ENCODE measurements at regions not wholly inside any gene's neighbourhood (a gene's known extent, or its start where the extent isn't known, plus 50 kb on each side); places are given as distances from the start of the nearest gene placed in this dataset.

DNA sequence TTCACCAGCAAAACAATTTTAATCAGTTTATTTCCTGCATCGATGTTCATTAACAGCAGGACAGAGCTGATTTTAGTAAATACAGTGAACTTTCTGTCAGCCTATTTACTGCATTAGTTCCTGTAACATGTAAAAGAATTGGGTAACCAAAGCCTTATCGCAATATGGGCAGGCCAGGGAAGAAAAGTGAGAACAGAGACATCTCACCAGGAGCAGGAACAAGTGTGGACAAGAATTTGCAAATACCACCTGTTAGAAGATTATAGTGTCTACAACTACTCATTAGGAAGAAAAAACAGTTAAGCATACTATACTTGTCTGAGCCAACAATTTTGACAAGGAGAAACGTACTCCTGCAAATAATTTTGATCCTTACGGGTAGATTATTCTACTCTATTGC lies 1293.9 kb downstream of the PLA2G4A start:
- no peak for TF ChIP-seq CTCF (IDR thresholded peaks at IDR 0.05; ENCODE audit: control extremely low read depth, extremely low read depth)
- DNase-seq: peak in 1 of 3 donors; percentile 2
- no peak for ATAC-seq (ENCODE audit: insufficient read depth, low FRiP score)
- Histone ChIP-seq H3K27ac (ENCODE audit: low read depth in 1 of 2, low read length in 1 of 2) (no peak overlapping the region), H3K27me3 (ENCODE audit: control insufficient read depth in 3 of 3, insufficient read depth in 3 of 3, low read length in 2 of 3) (no peaks in the 10 kb centered on the region), H3K9ac (ENCODE audit: insufficient read depth in 1 of 2, low read length in 2 of 2) (no peak overlapping the region), H3K9me3 (ENCODE audit: control insufficient read depth in 4 of 4, insufficient read depth in 3 of 4, low read length in 3 of 4) (peaks cover 0 to 1% (median 0%) of the 10 kb centered on the region in 4 donors), H3K36me3 (ENCODE audit: control insufficient read depth in 4 of 4, insufficient read depth in 4 of 4, low read length in 4 of 4) (no peaks in the 10 kb centered on the region), H3K4me3 (no peak overlapping the region), H3K4me1 (ENCODE audit: control insufficient read depth in 5 of 5, insufficient read depth in 5 of 5, low read length in 5 of 5) (no peaks in the 10 kb centered on the region)
- WGBS, 2 donors: 82 to 87% methylated on average over 4 of the region's 4 CpGs

- Histone ChIP-seq H3K9me3 (ENCODE audit: control insufficient read depth in 4 of 4, insufficient read depth in 3 of 4, low read length in 3 of 4) (peaks cover 0 to 10% (median 0%) of the 10 kb centered on the region in 4 donors), H3K36me3 (ENCODE audit: control insufficient read depth in 4 of 4, insufficient read depth in 4 of 4, low read length in 4 of 4) (no peaks in the 10 kb centered on the region), H3K4me3 (no peak overlapping the region), H3K27me3 (ENCODE audit: control insufficient read depth in 3 of 3, insufficient read depth in 3 of 3, low read length in 2 of 3) (no peaks in the 10 kb centered on the region), H3K9ac (ENCODE audit: insufficient read depth in 1 of 2, low read length in 2 of 2) (no peak overlapping the region), H3K27ac (ENCODE audit: low read depth in 1 of 2, low read length in 1 of 2) (no peak overlapping the region), H3K4me1 (ENCODE audit: control insufficient read depth in 5 of 5, insufficient read depth in 5 of 5, low read length in 5 of 5) (no peaks in the 10 kb centered on the region)
- WGBS, 2 donors: 71 to 85% methylated on average over 1 of the region's 1 CpG
- no peak for TF ChIP-seq CTCF (IDR thresholded peaks at IDR 0.05; ENCODE audit: control extremely low read depth, extremely low read depth)
- DNase-seq (no peak), ATAC-seq (ENCODE audit: insufficient read depth, low FRiP score) (no peak)
Measured at GRCh38 chr1:188127507-188127906, 1298.8 kb downstream of the PLA2G4A start.

GRCh38 chr1:188128761-188129160 lies 1300.0 kb downstream of the PLA2G4A start:
- DNase-seq (no peak), ATAC-seq (ENCODE audit: insufficient read depth, low FRiP score) (no peak)
- Histone ChIP-seq H3K4me1 (ENCODE audit: control insufficient read depth in 5 of 5, insufficient read depth in 5 of 5, low read length in 5 of 5) (no peaks in the 10 kb centered on the region), H3K36me3 (ENCODE audit: control insufficient read depth in 4 of 4, insufficient read depth in 4 of 4, low read length in 4 of 4) (no peaks in the 10 kb centered on the region), H3K27ac (ENCODE audit: low read depth in 1 of 2, low read length in 1 of 2) (no peak overlapping the region), H3K9me3 (ENCODE audit: control insufficient read depth in 4 of 4, insufficient read depth in 3 of 4, low read length in 3 of 4) (peaks cover 0 to 10% (median 0%) of the 10 kb centered on the region in 4 donors), H3K9ac (ENCODE audit: insufficient read depth in 1 of 2, low read length in 2 of 2) (no peak overlapping the region), H3K4me3 (no peak overlapping the region), H3K27me3 (ENCODE audit: control insufficient read depth in 3 of 3, insufficient read depth in 3 of 3, low read length in 2 of 3) (no peaks in the 10 kb centered on the region)
- WGBS, 2 donors: 93 to 94% methylated on average over 3 of the region's 3 CpGs
- no peak for TF ChIP-seq CTCF (IDR thresholded peaks at IDR 0.05; ENCODE audit: control extremely low read depth, extremely low read depth)
